ENCODE measurements at regions not wholly inside any gene's neighbourhood (a gene's known extent, or its start where the extent isn't known, plus 50 kb on each side); places are given as distances from the start of the nearest gene placed in this dataset.

GRCh38 chr9:19533373-19533772 lies 124.6 kb downstream of the ACER2 start:
- no peak overlapping the region for H2AFZ ChIP-seq (ENCODE audit: control insufficient read depth, low read depth, low read length)
- H4K20me1 ChIP-seq (ENCODE audit: control insufficient read depth, insufficient read depth) = no peaks in the 10 kb centered on the region
- WGBS (ENCODE audit: insufficient coverage, insufficient replicate concordance, low lambda C conversion rate, missing lambda C conversion rate) = 27% methylated on average over 3 of the region's 3 CpGs
- RAD21 ChIA-PET (ENCODE audit: unreplicated experiment) = no interaction called here
- H3K27ac ChIP-seq (ENCODE audit: control insufficient read depth, insufficient read depth) = no peak overlapping the region
- H3K79me2 ChIP-seq (ENCODE audit: control insufficient read depth, insufficient read depth, low read length) = no peaks in the 10 kb centered on the region
- no peak for TF ChIP-seq IRF5 (IDR thresholded peaks at IDR 0.05; ENCODE audit: borderline replicate concordance)
- TF ChIP-seq NFIC (IDR thresholded peaks at IDR 0.05; ENCODE audit: low read depth, low read length) = no peak
- H3K27me3 ChIP-seq (replicated peaks in 1 of 2; ENCODE audit: control insufficient read depth in 2 of 2, insufficient read depth in 2 of 2, low read length in 1 of 2) = no peaks in the 10 kb centered on the region; a peak in 1 of 4 replicates
- no peaks in the 10 kb centered on the region for H3K4me1 ChIP-seq (ENCODE audit: control insufficient read depth, insufficient read depth, low read length)
- no TSS peak for BruUV-seq (replicated peaks)
- intact Hi-C loops (cut with micrococcal nuclease; ENCODE audit: unreplicated experiment) = no loop called here
- H3K36me3 ChIP-seq (ENCODE audit: control insufficient read depth in 2 of 2, insufficient read depth in 2 of 2, low read length in 1 of 2) = no peaks in the 10 kb centered on the region
- POLR2A ChIA-PET = interaction anchor here (0.6 kb wide), 1 partner anchor 366 kb away, joined by 3 read pairs; no protein-coding TSS in a partner anchor
- in situ Hi-C loops (cut with MboI) = no loop called here
- SMC1A ChIA-PET (ENCODE audit: uncharacterized antibody, unreplicated experiment) = no interaction called here
- DNase-seq (ENCODE audit: low read depth, low spot score) = no peak
- no peak for ATAC-seq
- no peak overlapping the region for H3K4me3 ChIP-seq
- H3K9me3 ChIP-seq (replicated peaks; ENCODE audit: control insufficient read depth, insufficient read depth, low read length) = no peaks in the 10 kb centered on the region
- no peak overlapping the region for H3K9ac ChIP-seq (ENCODE audit: control insufficient read depth, insufficient read depth, low read length)
- no peak for FAIRE-seq
- no peak overlapping the region for H3K4me2 ChIP-seq (ENCODE audit: control insufficient read depth, insufficient read depth)
- CTCF ChIA-PET = interaction anchor here (1.3 to 2.0 kb wide), 2 partner anchors 15 to 69 kb away, joined by 3 to 5 read pairs; no protein-coding TSS in a partner anchor

GRCh38 chr9:19527663-19528062 lies 118.9 kb downstream of the ACER2 start:
- SMC1A ChIA-PET (ENCODE audit: uncharacterized antibody, unreplicated experiment) = no interaction called here
- TF ChIP-seq IRF5 (IDR thresholded peaks at IDR 0.05; ENCODE audit: borderline replicate concordance) (no peak), ZBTB11 (CRISPR knock-in tag; IDR thresholded peaks at IDR 0.05) (no peak), ZBTB33 (IDR thresholded peaks at IDR 0.05) (no peak), E2F4 (IDR thresholded peaks at IDR 0.05; ENCODE audit: low read depth, low read length) (no peak), POU2F2 (IDR thresholded peaks at IDR 0.05; ENCODE audit: borderline replicate concordance, low read depth, low read length) (no peak), PML (IDR thresholded peaks at IDR 0.05; ENCODE audit: low read length) (no peak)

More at GRCh38 chr9:19527663-19528062, 118.9 kb downstream of the ACER2 start:
- ChIA-PET CTCF (no interaction called here), RAD21 (ENCODE audit: unreplicated experiment) (no interaction called here), POLR2A (no interaction called here)
- no peaks in the 10 kb centered on the region for H3K9me3 ChIP-seq (replicated peaks; ENCODE audit: control insufficient read depth, insufficient read depth, low read length)
- no peak overlapping the region for H3K9ac ChIP-seq (ENCODE audit: control insufficient read depth, insufficient read depth, low read length)
- intact Hi-C loops (cut with micrococcal nuclease; ENCODE audit: unreplicated experiment) (loop anchor here (2.0 kb wide), 1 partner anchor 21 kb away; no protein-coding TSS in a partner anchor), in situ Hi-C loops (cut with MboI) (no loop called here)
- no TSS peak for BruUV-seq (replicated peaks)
- no peak overlapping the region for H3K4me2 ChIP-seq (ENCODE audit: control insufficient read depth, insufficient read depth)
- H2AFZ ChIP-seq (ENCODE audit: control insufficient read depth, low read depth, low read length) = no peak overlapping the region
- no peaks in the 10 kb centered on the region for H3K4me1 ChIP-seq (ENCODE audit: control insufficient read depth, insufficient read depth, low read length)
- no peak for FAIRE-seq
- no peak overlapping the region for H3K4me3 ChIP-seq
- H3K79me2 ChIP-seq (ENCODE audit: control insufficient read depth, insufficient read depth, low read length) = no peaks in the 10 kb centered on the region
- H3K27ac ChIP-seq (ENCODE audit: control insufficient read depth, insufficient read depth) = no peak overlapping the region
- no peaks in the 10 kb centered on the region for H3K36me3 ChIP-seq (ENCODE audit: control insufficient read depth in 2 of 2, insufficient read depth in 2 of 2, low read length in 1 of 2)
- no peak for DNase-seq (ENCODE audit: low read depth, low spot score)
- no peaks in the 10 kb centered on the region for H4K20me1 ChIP-seq (ENCODE audit: control insufficient read depth, insufficient read depth)
- H3K27me3 ChIP-seq (replicated peaks in 1 of 2; ENCODE audit: control insufficient read depth in 2 of 2, insufficient read depth in 2 of 2, low read length in 1 of 2) = no peaks in the 10 kb centered on the region; a peak in 1 of 4 replicates
- 13% methylated on average over 3 of the region's 3 CpGs for WGBS (ENCODE audit: insufficient coverage, insufficient replicate concordance, low lambda C conversion rate, missing lambda C conversion rate)
- ATAC-seq = no peak
